Liver (tissue), 8 donors: ENCODE measurements at regions not wholly inside any gene's neighbourhood (a gene's known extent, or its start where the extent isn't known, plus 50 kb on each side); places are given as distances from the start of the nearest gene placed in this dataset.

Experiments used
- DNase-seq: peaks from one replicate; pipeline ENCODE4 v3.0.0-alpha.2; 2017; ENCODE audit warnings: low spot score
- H3K27ac ChIP-seq, 2 donors: one replicate each; pipeline ENCODE4 v1.7.0; 2013; ENCODE audit warnings: inconsistent platforms in 2 of 2, low read length in 2 of 2, control low read depth in 1 of 2, low read depth in 1 of 2, mild to moderate bottlenecking in 1 of 2
- H3K27me3 ChIP-seq, 4 donors: one replicate each; pipeline versions ENCODE4 v1.6.1 to v1.7.0; 2013; ENCODE audit warnings: low read length in 3 of 4, inconsistent platforms in 1 of 4, mild to moderate bottlenecking in 1 of 4, moderate library complexity in 1 of 4; ENCODE audit not compliant: control insufficient read depth in 4 of 4, insufficient read depth in 4 of 4
- H3K36me3 ChIP-seq, 4 donors: one replicate each; pipeline versions ENCODE4 v1.6.1 to v1.7.0; 2013; ENCODE audit warnings: low read length in 3 of 4, mild to moderate bottlenecking in 3 of 4, low read depth in 1 of 4, moderate library complexity in 1 of 4; ENCODE audit not compliant: control insufficient read depth in 4 of 4, insufficient read depth in 3 of 4
- H3K4me1 ChIP-seq, 4 donors: one replicate each; pipeline versions ENCODE4 v1.6.1 to v1.7.0; 2013; ENCODE audit warnings: low read length in 3 of 4, mild to moderate bottlenecking in 3 of 4, moderate library complexity in 1 of 4; ENCODE audit not compliant: control insufficient read depth in 4 of 4, insufficient read depth in 4 of 4
- H3K4me3 ChIP-seq, 3 donors: one replicate each; pipeline versions ENCODE4 v1.6.1 to v1.7.0; 2013; ENCODE audit warnings: low read length in 3 of 3, control low read depth in 1 of 3, low read depth in 1 of 3, mild to moderate bottlenecking in 1 of 3
- H3K9ac ChIP-seq, 2 donors: one replicate each; pipeline ENCODE4 v1.7.0; 2013; ENCODE audit warnings: low read length in 2 of 2, mild to moderate bottlenecking in 2 of 2, moderate library complexity in 2 of 2, control low read depth in 1 of 2, low read depth in 1 of 2
- H3K9me3 ChIP-seq, 4 donors: one replicate each; pipeline versions ENCODE4 v1.6.1 to v1.7.0; 2013; ENCODE audit warnings: low read length in 3 of 4; ENCODE audit not compliant: control insufficient read depth in 4 of 4
- EGR1 ChIP-seq, 2 donors: IDR thresholded peaks; 2 replicates each; pipeline ENCODE4 v1.6.1; 2016 to 2018; ENCODE audit warnings: antibody characterized with exemption in 2 of 2, low read depth in 2 of 2
- FOXA2 ChIP-seq: IDR thresholded peaks from 2 replicates; pipeline ENCODE4 v1.6.1; 2016; ENCODE audit warnings: antibody characterized with exemption
- GABPA ChIP-seq, 2 donors: IDR thresholded peaks in 1 of 2; conservative IDR thresholded peaks in 1 of 2; 2 replicates each; pipeline ENCODE4 v1.6.1; 2016; ENCODE audit warnings: antibody characterized with exemption in 2 of 2, mild to moderate bottlenecking in 1 of 2, moderate library complexity in 1 of 2
- HNF4G ChIP-seq: IDR thresholded peaks from 2 replicates; pipeline ENCODE4 v1.6.1; 2016; ENCODE audit warnings: antibody characterized with exemption
- JUND ChIP-seq, 2 donors: IDR thresholded peaks; 2 replicates each; pipeline ENCODE4 v1.6.1; 2016; ENCODE audit warnings: antibody characterized with exemption in 2 of 2
- NR2F2 ChIP-seq: IDR thresholded peaks from 2 replicates; pipeline ENCODE4 v1.6.1; 2016; ENCODE audit warnings: antibody characterized with exemption
- RAD21 ChIP-seq, 2 donors: IDR thresholded peaks; 2 replicates each; pipeline ENCODE4 v1.6.1; 2016; ENCODE audit warnings: antibody characterized with exemption in 2 of 2, mild to moderate bottlenecking in 2 of 2
- RXRA ChIP-seq, 2 donors: IDR thresholded peaks; 2 replicates each; pipeline ENCODE4 v1.6.1; 2017 to 2018; ENCODE audit warnings: antibody characterized with exemption in 2 of 2, mild to moderate bottlenecking in 1 of 2
- SP1 ChIP-seq: IDR thresholded peaks from 2 replicates; pipeline ENCODE4 v1.6.1; 2018; ENCODE audit warnings: antibody characterized with exemption, mild to moderate bottlenecking
- TAF1 ChIP-seq: conservative IDR thresholded peaks from 2 replicates; pipeline ENCODE4 v1.6.1; 2016; ENCODE audit warnings: antibody characterized with exemption, mild to moderate bottlenecking
- WGBS: extraction: QIAGEN DNeasy Blood & Tissue Kit; methylation state at CpG from one replicate; pipeline ENCODE4 v1.1.7; 2013; 5-methylcytosine and 5-hydroxymethylcytosine counted together
- TF ChIP-seq, protein P1 (sequence below): fragments of 150-350 bp; IDR thresholded peaks from 2 replicates; pipeline ENCODE4 v1.5.1; 2017; ENCODE audit warnings: improper control_type of control experiment, low read depth, low read length; ENCODE audit not compliant: missing input control
- TF ChIP-seq, protein P2 (sequence below): IDR thresholded peaks from 2 replicates; pipeline ENCODE4 v1.6.1; 2016; ENCODE audit warnings: antibody characterized with exemption
- TF ChIP-seq, protein P3 (sequence below): IDR thresholded peaks from 2 replicates; pipeline ENCODE4 v1.6.1; 2016; ENCODE audit warnings: antibody characterized with exemption
- donor health status: healthy.
- donor health status: healthy.
- donor health status: healthy.
- donor health status: healthy.
- donor health status: healthy.

DNA sequence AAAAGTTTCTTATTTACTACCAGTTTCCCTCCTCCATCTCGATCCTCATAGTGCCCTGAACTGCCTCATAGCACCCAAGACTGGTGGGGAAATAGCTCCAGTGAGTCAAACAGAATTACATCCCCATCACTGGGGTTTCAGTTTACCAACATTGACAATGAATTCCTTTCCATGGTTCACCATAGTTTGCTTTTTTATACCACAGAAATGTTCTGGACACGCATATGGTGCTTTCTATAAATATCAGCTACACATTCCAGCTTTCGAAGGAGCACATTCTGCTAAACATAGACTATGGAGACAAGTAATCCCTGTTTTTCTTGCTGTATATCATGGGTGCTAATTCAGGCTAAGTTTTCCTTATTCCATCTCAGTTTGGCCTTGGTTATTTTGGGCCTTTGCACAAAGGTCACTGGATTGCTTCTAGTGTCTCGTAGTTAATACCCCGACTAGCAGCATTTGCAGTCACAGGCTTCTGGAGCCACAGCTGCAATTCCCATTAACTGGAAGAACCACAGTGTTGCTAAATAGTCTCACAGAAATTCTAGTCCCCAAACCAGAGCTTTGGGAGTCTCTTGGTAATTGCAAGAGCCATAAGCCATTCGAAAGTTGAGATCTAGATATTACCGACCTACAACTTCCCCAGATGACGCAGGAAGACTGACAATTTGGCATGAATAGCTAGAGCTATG is 53.4 kb upstream of the TRPC3 start (continued):
- TF ChIP-seq, protein P1, sequence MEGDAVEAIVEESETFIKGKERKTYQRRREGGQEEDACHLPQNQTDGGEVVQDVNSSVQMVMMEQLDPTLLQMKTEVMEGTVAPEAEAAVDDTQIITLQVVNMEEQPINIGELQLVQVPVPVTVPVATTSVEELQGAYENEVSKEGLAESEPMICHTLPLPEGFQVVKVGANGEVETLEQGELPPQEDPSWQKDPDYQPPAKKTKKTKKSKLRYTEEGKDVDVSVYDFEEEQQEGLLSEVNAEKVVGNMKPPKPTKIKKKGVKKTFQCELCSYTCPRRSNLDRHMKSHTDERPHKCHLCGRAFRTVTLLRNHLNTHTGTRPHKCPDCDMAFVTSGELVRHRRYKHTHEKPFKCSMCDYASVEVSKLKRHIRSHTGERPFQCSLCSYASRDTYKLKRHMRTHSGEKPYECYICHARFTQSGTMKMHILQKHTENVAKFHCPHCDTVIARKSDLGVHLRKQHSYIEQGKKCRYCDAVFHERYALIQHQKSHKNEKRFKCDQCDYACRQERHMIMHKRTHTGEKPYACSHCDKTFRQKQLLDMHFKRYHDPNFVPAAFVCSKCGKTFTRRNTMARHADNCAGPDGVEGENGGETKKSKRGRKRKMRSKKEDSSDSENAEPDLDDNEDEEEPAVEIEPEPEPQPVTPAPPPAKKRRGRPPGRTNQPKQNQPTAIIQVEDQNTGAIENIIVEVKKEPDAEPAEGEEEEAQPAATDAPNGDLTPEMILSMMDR = no peak
- TF ChIP-seq RXRA (IDR thresholded peaks at IDR 0.05) (no peak), GABPA (IDR thresholded peaks at IDR 0.05 in 1 of 2, conservative IDR thresholded peaks at IDR 0.05 in 1 of 2) (no peak), HNF4G (no peak), RAD21 (IDR thresholded peaks at IDR 0.05) (no peak)
- TF ChIP-seq, protein P2, sequence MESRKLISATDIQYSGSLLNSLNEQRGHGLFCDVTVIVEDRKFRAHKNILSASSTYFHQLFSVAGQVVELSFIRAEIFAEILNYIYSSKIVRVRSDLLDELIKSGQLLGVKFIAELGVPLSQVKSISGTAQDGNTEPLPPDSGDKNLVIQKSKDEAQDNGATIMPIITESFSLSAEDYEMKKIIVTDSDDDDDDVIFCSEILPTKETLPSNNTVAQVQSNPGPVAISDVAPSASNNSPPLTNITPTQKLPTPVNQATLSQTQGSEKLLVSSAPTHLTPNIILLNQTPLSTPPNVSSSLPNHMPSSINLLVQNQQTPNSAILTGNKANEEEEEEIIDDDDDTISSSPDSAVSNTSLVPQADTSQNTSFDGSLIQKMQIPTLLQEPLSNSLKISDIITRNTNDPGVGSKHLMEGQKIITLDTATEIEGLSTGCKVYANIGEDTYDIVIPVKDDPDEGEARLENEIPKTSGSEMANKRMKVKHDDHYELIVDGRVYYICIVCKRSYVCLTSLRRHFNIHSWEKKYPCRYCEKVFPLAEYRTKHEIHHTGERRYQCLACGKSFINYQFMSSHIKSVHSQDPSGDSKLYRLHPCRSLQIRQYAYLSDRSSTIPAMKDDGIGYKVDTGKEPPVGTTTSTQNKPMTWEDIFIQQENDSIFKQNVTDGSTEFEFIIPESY = no peak

DNA sequence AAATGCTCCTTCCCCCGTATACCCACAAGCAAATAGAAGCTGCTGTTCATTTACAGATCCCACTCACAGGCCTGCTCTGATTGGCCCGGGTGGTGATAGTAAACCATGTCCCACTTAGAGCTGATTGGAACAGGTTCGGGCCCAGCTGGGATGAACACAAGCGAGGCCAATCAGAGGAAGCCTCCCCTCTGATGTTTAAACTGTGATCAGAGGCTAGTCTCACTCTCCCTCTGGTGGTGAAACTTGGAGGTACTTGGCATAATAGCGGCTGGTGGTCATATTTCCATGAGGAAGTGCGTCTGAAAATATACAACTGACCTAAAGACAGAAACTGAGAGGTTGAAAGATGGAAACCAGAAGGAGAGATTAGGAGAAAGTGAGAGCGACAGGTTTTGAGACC is 51.5 kb upstream of the TRPC3 start:
- no peaks in the 10 kb centered on the region for H3K36me3 ChIP-seq
- peaks cover 0 to 6% (median 3%) of the 10 kb centered on the region in 4 donors for H3K27me3 ChIP-seq
- DNase-seq = peak; percentile 34
- no peak overlapping the region for H3K9ac ChIP-seq
- H3K27ac ChIP-seq = no peak overlapping the region
- H3K9me3 ChIP-seq = no peaks in the 10 kb centered on the region
- TF ChIP-seq JUND (IDR thresholded peaks at IDR 0.05) (no peak), FOXA2 (no peak), NR2F2 (no peak), RXRA (IDR thresholded peaks at IDR 0.05) (no peak), TAF1 (no peak), SP1 (no peak), EGR1 (IDR thresholded peaks at IDR 0.05; ENCODE audit: low read depth in 2 of 2) (no peak), RAD21 (IDR thresholded peaks at IDR 0.05) (peak; percentile 41 to 66)
- TF ChIP-seq, protein P1 = peak; percentile 24
- TF ChIP-seq, protein P3, sequence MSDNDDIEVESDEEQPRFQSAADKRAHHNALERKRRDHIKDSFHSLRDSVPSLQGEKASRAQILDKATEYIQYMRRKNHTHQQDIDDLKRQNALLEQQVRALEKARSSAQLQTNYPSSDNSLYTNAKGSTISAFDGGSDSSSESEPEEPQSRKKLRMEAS = no peak
- H3K4me1 ChIP-seq = no peaks in the 10 kb centered on the region
- no peak overlapping the region for H3K4me3 ChIP-seq
- WGBS = 77% methylated on average over 7 of the region's 7 CpGs
